Panc1 (cell line): ENCODE measurements at regions not wholly inside any gene's neighbourhood (a gene's known extent, or its start where the extent isn't known, plus 50 kb on each side); places are given as distances from the start of the nearest gene placed in this dataset.

ENCODE experiments used
- ATAC-seq: fragments of 200-7000 bp; cut with Tn5 transposase; 2 replicates; pipeline ENCODE4 v1.9.1; 2020; ENCODE audit warnings: mild to moderate bottlenecking, moderate library complexity
- BruUV-seq: library from RNA; stranded (reverse); fragments of 400-500 nt; replicated peaks from 2 replicates; lab custom pipeline; 2021; lab: Mats Ljungman, UMichigan
- CTCF ChIA-PET: fragments of 300-600 bp; sonication (Branson Sonifier 250); formaldehyde crosslinking; loops from one replicate; lab custom pipeline; 2022; ENCODE audit warnings: antibody characterized with exemption; lab: Charles Lee
- POLR2A ChIA-PET: fragments of 300-600 bp; sonication (Branson Sonifier 250); formaldehyde crosslinking; loops from one replicate; lab custom pipeline; 2022; ENCODE audit warnings: antibody characterized with exemption; lab: Charles Lee
- DNase-seq: peaks from one replicate; pipeline ENCODE4 v3.0.0-alpha.2; 2010; ENCODE audit warnings: low read depth, low spot score
- H3K27ac ChIP-seq: 2 replicates; pipeline ENCODE4 v1.5.1; 2011; ENCODE audit warnings: mild to moderate bottlenecking, low read length, inconsistent platforms
- H3K27me3 ChIP-seq: fragments of 200-500 bp; sonication (Bioruptor generic); 2 replicates; pipeline ENCODE4 v1.6.0; 2014; ENCODE audit warnings: low read length, inconsistent platforms; ENCODE audit not compliant: control insufficient read depth, insufficient read depth
- H3K36me3 ChIP-seq: fragments of 200-500 bp; sonication (Bioruptor generic); 2 replicates; pipeline ENCODE4 v1.5.1; 2014; ENCODE audit warnings: inconsistent platforms, mild to moderate bottlenecking, low read length, moderate library complexity; ENCODE audit not compliant: control insufficient read depth, insufficient read depth
- H3K4me1 ChIP-seq: 2 replicates; pipeline ENCODE4 v1.5.1; 2011; ENCODE audit warnings: inconsistent platforms, mild to moderate bottlenecking, low read length, moderate library complexity; ENCODE audit not compliant: control insufficient read depth, insufficient read depth
- H3K4me3 ChIP-seq, 2 experiments: 2 replicates each; pipeline ENCODE4 v1.5.1; 2011 to 2012; ENCODE audit warnings: low read depth in 2 of 2, low read length in 2 of 2, mild to moderate bottlenecking in 2 of 2, inconsistent platforms in 1 of 2, moderate library complexity in 1 of 2
- H3K9me3 ChIP-seq: fragments of 200-500 bp; sonication (Bioruptor generic); 2 replicates; pipeline ENCODE4 v1.5.1; 2014; ENCODE audit warnings: low read depth, mild to moderate bottlenecking, inconsistent platforms, low read length, moderate library complexity; ENCODE audit not compliant: control insufficient read depth, insufficient read depth
- POLR2AphosphoS5 ChIP-seq: IDR thresholded peaks from 2 replicates; pipeline ENCODE4 v1.6.1; 2012; ENCODE audit warnings: mild to moderate bottlenecking, low read depth, low read length, moderate library complexity
- SIN3A ChIP-seq: IDR thresholded peaks from 2 replicates; pipeline ENCODE4 v1.6.1; 2012; ENCODE audit warnings: low read depth, mild to moderate bottlenecking, low read length, moderate library complexity, borderline replicate concordance; ENCODE audit not compliant: insufficient read depth
- TCF7L2 ChIP-seq: IDR thresholded peaks from 2 replicates; pipeline ENCODE4 v1.6.1; 2011; ENCODE audit warnings: mild to moderate bottlenecking, low read depth, low read length, inconsistent platforms
- in situ Hi-C: cut with HindIII; loops from 2 replicates; pipeline ENCODE4 v1.10.0; 2016; ENCODE audit warnings: low sequenced_read_pairs, low pct_unique_long_range_greater_than_20kb
- intact Hi-C: fragments of 100-400 bp; cut with micrococcal nuclease; formaldehyde crosslinking; loops from one replicate; pipeline ENCODE4 v1.10.0; 2022; ENCODE audit not compliant: unreplicated experiment
- TF ChIP-seq, protein P1 (sequence below): fragments of 450-650 bp; IDR thresholded peaks from 2 replicates; pipeline ENCODE4 v1.5.1; 2017; ENCODE audit warnings: mild to moderate bottlenecking
- TF ChIP-seq, protein P2 (sequence below), 2 experiments: IDR thresholded peaks; 2 replicates each; pipeline ENCODE4 v1.6.1; 2011 to 2012; ENCODE audit warnings: low read depth in 2 of 2, control low read depth in 1 of 2, low read length in 1 of 2, mild to moderate bottlenecking in 1 of 2, moderate library complexity in 1 of 2; ENCODE audit not compliant: insufficient read depth in 1 of 2

DNA sequence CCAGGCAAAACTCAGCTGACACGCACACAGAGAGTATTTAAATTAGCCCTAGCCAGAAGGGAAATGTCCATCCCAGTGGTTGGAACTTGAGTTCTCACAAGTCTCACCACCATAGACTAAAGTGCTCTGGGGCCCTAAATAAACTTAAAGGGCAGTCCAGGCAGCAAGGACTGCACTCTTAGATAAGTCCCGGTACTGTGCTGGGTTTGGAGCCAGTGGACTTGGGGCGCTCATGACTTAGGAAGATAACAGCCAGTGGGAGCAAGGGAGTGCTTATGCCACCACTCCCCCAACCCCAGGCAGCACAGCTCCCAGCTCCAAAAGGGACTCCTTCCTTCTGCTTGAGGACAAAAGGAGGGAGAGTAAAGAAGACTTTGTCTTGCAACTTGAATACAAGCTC, 319.5 kb upstream of the GPR149 start:
- ATAC-seq = no peak
- POLR2A ChIA-PET = no interaction called here
- H3K4me3 ChIP-seq = no peak overlapping the region
- no peaks in the 10 kb centered on the region for H3K4me1 ChIP-seq
- in situ Hi-C loops (no loop called here), intact Hi-C loops (loop anchor here (10.0 kb wide), 1 partner anchor 415 kb away; no protein-coding TSS in a partner anchor)
- H3K36me3 ChIP-seq = no peaks in the 10 kb centered on the region
- no peaks in the 10 kb centered on the region for H3K9me3 ChIP-seq
- no peak for TF ChIP-seq SIN3A
- no peak for TF ChIP-seq TCF7L2
- no peak for TF ChIP-seq POLR2AphosphoS5
- TF ChIP-seq, protein P1, sequence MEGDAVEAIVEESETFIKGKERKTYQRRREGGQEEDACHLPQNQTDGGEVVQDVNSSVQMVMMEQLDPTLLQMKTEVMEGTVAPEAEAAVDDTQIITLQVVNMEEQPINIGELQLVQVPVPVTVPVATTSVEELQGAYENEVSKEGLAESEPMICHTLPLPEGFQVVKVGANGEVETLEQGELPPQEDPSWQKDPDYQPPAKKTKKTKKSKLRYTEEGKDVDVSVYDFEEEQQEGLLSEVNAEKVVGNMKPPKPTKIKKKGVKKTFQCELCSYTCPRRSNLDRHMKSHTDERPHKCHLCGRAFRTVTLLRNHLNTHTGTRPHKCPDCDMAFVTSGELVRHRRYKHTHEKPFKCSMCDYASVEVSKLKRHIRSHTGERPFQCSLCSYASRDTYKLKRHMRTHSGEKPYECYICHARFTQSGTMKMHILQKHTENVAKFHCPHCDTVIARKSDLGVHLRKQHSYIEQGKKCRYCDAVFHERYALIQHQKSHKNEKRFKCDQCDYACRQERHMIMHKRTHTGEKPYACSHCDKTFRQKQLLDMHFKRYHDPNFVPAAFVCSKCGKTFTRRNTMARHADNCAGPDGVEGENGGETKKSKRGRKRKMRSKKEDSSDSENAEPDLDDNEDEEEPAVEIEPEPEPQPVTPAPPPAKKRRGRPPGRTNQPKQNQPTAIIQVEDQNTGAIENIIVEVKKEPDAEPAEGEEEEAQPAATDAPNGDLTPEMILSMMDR = no peak
- TF ChIP-seq, protein P2, sequence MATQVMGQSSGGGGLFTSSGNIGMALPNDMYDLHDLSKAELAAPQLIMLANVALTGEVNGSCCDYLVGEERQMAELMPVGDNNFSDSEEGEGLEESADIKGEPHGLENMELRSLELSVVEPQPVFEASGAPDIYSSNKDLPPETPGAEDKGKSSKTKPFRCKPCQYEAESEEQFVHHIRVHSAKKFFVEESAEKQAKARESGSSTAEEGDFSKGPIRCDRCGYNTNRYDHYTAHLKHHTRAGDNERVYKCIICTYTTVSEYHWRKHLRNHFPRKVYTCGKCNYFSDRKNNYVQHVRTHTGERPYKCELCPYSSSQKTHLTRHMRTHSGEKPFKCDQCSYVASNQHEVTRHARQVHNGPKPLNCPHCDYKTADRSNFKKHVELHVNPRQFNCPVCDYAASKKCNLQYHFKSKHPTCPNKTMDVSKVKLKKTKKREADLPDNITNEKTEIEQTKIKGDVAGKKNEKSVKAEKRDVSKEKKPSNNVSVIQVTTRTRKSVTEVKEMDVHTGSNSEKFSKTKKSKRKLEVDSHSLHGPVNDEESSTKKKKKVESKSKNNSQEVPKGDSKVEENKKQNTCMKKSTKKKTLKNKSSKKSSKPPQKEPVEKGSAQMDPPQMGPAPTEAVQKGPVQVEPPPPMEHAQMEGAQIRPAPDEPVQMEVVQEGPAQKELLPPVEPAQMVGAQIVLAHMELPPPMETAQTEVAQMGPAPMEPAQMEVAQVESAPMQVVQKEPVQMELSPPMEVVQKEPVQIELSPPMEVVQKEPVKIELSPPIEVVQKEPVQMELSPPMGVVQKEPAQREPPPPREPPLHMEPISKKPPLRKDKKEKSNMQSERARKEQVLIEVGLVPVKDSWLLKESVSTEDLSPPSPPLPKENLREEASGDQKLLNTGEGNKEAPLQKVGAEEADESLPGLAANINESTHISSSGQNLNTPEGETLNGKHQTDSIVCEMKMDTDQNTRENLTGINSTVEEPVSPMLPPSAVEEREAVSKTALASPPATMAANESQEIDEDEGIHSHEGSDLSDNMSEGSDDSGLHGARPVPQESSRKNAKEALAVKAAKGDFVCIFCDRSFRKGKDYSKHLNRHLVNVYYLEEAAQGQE (IDR thresholded peaks at IDR 0.05; ENCODE audit: insufficient read depth in 1 of 2, low read depth in 2 of 2, low read length in 1 of 2) = no peak
- CTCF ChIA-PET = no interaction called here
- H3K27me3 ChIP-seq = no peaks in the 10 kb centered on the region
- no peak overlapping the region for H3K27ac ChIP-seq
- BruUV-seq = no TSS peak
- no peak for DNase-seq

GRCh38 chr3:154745929-154746328, 315.9 kb upstream of the GPR149 start:
- TF ChIP-seq, protein P2 (IDR thresholded peaks at IDR 0.05; ENCODE audit: insufficient read depth in 1 of 2, low read depth in 2 of 2, low read length in 1 of 2) = no peak
- TF ChIP-seq TCF7L2 = no peak
- TF ChIP-seq POLR2AphosphoS5 = no peak
- TF ChIP-seq, protein P1 = no peak
- TF ChIP-seq SIN3A = no peak
- intact Hi-C loops = loop anchor here (10.0 kb wide), 1 partner anchor 411 kb away; no protein-coding TSS in a partner anchor
- H3K9me3 ChIP-seq = peaks cover 2% of the 10 kb centered on the region; the same call in 1 of the 2 replicates
- CTCF ChIA-PET = no interaction called here
- no TSS peak for BruUV-seq
- DNase-seq = no peak
- H3K27ac ChIP-seq = no peak overlapping the region
- in situ Hi-C loops = no loop called here
- H3K27me3 ChIP-seq = no peaks in the 10 kb centered on the region
- no peaks in the 10 kb centered on the region for H3K36me3 ChIP-seq
- H3K4me1 ChIP-seq = no peaks in the 10 kb centered on the region
- H3K4me3 ChIP-seq = no peak overlapping the region
- POLR2A ChIA-PET = no interaction called here
- no peak for ATAC-seq
